Panc1 (cell line): ENCODE measurements at regions not wholly inside any gene's neighbourhood (a gene's known extent, or its start where the extent isn't known, plus 50 kb on each side); places are given as distances from the start of the nearest gene placed in this dataset.

Experiments used
- ATAC-seq: fragments of 200-7000 bp; cut with Tn5 transposase; 2 replicates; pipeline ENCODE4 v1.9.1; 2020; ENCODE audit warnings: mild to moderate bottlenecking, moderate library complexity
- BruUV-seq: library from RNA; stranded (reverse); fragments of 400-500 nt; replicated peaks from 2 replicates; lab custom pipeline; 2021; lab: Mats Ljungman, UMichigan
- CTCF ChIA-PET: fragments of 300-600 bp; sonication (Branson Sonifier 250); formaldehyde crosslinking; loops from one replicate; lab custom pipeline; 2022; ENCODE audit warnings: antibody characterized with exemption; lab: Charles Lee
- POLR2A ChIA-PET: fragments of 300-600 bp; sonication (Branson Sonifier 250); formaldehyde crosslinking; loops from one replicate; lab custom pipeline; 2022; ENCODE audit warnings: antibody characterized with exemption; lab: Charles Lee
- DNase-seq: peaks from one replicate; pipeline ENCODE4 v3.0.0-alpha.2; 2010; ENCODE audit warnings: low read depth, low spot score
- H3K27ac ChIP-seq: 2 replicates; pipeline ENCODE4 v1.5.1; 2011; ENCODE audit warnings: mild to moderate bottlenecking, low read length, inconsistent platforms
- H3K27me3 ChIP-seq: fragments of 200-500 bp; sonication (Bioruptor generic); 2 replicates; pipeline ENCODE4 v1.6.0; 2014; ENCODE audit warnings: low read length, inconsistent platforms; ENCODE audit not compliant: control insufficient read depth, insufficient read depth
- H3K36me3 ChIP-seq: fragments of 200-500 bp; sonication (Bioruptor generic); 2 replicates; pipeline ENCODE4 v1.5.1; 2014; ENCODE audit warnings: inconsistent platforms, mild to moderate bottlenecking, low read length, moderate library complexity; ENCODE audit not compliant: control insufficient read depth, insufficient read depth
- H3K4me1 ChIP-seq: 2 replicates; pipeline ENCODE4 v1.5.1; 2011; ENCODE audit warnings: inconsistent platforms, mild to moderate bottlenecking, low read length, moderate library complexity; ENCODE audit not compliant: control insufficient read depth, insufficient read depth
- H3K4me3 ChIP-seq, 2 experiments: 2 replicates each; pipeline ENCODE4 v1.5.1; 2011 to 2012; ENCODE audit warnings: low read depth in 2 of 2, low read length in 2 of 2, mild to moderate bottlenecking in 2 of 2, inconsistent platforms in 1 of 2, moderate library complexity in 1 of 2
- H3K9me3 ChIP-seq: fragments of 200-500 bp; sonication (Bioruptor generic); 2 replicates; pipeline ENCODE4 v1.5.1; 2014; ENCODE audit warnings: low read depth, mild to moderate bottlenecking, inconsistent platforms, low read length, moderate library complexity; ENCODE audit not compliant: control insufficient read depth, insufficient read depth
- POLR2AphosphoS5 ChIP-seq: IDR thresholded peaks from 2 replicates; pipeline ENCODE4 v1.6.1; 2012; ENCODE audit warnings: mild to moderate bottlenecking, low read depth, low read length, moderate library complexity
- SIN3A ChIP-seq: IDR thresholded peaks from 2 replicates; pipeline ENCODE4 v1.6.1; 2012; ENCODE audit warnings: low read depth, mild to moderate bottlenecking, low read length, moderate library complexity, borderline replicate concordance; ENCODE audit not compliant: insufficient read depth
- TCF7L2 ChIP-seq: IDR thresholded peaks from 2 replicates; pipeline ENCODE4 v1.6.1; 2011; ENCODE audit warnings: mild to moderate bottlenecking, low read depth, low read length, inconsistent platforms
- in situ Hi-C: cut with HindIII; loops from 2 replicates; pipeline ENCODE4 v1.10.0; 2016; ENCODE audit warnings: low sequenced_read_pairs, low pct_unique_long_range_greater_than_20kb
- intact Hi-C: fragments of 100-400 bp; cut with micrococcal nuclease; formaldehyde crosslinking; loops from one replicate; pipeline ENCODE4 v1.10.0; 2022; ENCODE audit not compliant: unreplicated experiment
- TF ChIP-seq, protein P1 (sequence below): fragments of 450-650 bp; IDR thresholded peaks from 2 replicates; pipeline ENCODE4 v1.5.1; 2017; ENCODE audit warnings: mild to moderate bottlenecking
- TF ChIP-seq, protein P2 (sequence below), 2 experiments: IDR thresholded peaks; 2 replicates each; pipeline ENCODE4 v1.6.1; 2011 to 2012; ENCODE audit warnings: low read depth in 2 of 2, control low read depth in 1 of 2, low read length in 1 of 2, mild to moderate bottlenecking in 1 of 2, moderate library complexity in 1 of 2; ENCODE audit not compliant: insufficient read depth in 1 of 2

DNA sequence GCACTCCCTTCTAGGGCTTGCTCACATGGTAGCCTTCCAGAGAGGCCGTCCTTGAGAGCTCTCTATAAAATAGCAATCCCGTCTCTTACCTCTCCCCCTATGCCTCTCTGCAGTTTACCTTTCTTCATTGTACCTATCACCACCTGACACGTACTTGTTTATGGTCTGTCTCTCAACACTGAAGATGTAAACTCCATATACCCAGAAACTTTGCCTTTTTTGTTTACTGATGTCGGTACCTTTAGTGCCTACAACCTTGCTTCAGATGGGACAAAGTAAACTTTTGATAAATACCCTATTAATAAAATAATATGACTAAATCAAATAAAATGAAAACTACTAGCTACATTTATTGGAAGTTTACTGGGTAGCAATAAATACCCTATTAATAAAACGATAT is 220.6 kb downstream of the GPAM start:
- TF ChIP-seq, protein P1, sequence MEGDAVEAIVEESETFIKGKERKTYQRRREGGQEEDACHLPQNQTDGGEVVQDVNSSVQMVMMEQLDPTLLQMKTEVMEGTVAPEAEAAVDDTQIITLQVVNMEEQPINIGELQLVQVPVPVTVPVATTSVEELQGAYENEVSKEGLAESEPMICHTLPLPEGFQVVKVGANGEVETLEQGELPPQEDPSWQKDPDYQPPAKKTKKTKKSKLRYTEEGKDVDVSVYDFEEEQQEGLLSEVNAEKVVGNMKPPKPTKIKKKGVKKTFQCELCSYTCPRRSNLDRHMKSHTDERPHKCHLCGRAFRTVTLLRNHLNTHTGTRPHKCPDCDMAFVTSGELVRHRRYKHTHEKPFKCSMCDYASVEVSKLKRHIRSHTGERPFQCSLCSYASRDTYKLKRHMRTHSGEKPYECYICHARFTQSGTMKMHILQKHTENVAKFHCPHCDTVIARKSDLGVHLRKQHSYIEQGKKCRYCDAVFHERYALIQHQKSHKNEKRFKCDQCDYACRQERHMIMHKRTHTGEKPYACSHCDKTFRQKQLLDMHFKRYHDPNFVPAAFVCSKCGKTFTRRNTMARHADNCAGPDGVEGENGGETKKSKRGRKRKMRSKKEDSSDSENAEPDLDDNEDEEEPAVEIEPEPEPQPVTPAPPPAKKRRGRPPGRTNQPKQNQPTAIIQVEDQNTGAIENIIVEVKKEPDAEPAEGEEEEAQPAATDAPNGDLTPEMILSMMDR, result no peak
- TF ChIP-seq, protein P2, sequence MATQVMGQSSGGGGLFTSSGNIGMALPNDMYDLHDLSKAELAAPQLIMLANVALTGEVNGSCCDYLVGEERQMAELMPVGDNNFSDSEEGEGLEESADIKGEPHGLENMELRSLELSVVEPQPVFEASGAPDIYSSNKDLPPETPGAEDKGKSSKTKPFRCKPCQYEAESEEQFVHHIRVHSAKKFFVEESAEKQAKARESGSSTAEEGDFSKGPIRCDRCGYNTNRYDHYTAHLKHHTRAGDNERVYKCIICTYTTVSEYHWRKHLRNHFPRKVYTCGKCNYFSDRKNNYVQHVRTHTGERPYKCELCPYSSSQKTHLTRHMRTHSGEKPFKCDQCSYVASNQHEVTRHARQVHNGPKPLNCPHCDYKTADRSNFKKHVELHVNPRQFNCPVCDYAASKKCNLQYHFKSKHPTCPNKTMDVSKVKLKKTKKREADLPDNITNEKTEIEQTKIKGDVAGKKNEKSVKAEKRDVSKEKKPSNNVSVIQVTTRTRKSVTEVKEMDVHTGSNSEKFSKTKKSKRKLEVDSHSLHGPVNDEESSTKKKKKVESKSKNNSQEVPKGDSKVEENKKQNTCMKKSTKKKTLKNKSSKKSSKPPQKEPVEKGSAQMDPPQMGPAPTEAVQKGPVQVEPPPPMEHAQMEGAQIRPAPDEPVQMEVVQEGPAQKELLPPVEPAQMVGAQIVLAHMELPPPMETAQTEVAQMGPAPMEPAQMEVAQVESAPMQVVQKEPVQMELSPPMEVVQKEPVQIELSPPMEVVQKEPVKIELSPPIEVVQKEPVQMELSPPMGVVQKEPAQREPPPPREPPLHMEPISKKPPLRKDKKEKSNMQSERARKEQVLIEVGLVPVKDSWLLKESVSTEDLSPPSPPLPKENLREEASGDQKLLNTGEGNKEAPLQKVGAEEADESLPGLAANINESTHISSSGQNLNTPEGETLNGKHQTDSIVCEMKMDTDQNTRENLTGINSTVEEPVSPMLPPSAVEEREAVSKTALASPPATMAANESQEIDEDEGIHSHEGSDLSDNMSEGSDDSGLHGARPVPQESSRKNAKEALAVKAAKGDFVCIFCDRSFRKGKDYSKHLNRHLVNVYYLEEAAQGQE (IDR thresholded peaks at IDR 0.05; ENCODE audit: insufficient read depth in 1 of 2, low read depth in 2 of 2, low read length in 1 of 2), result no peak
- TF ChIP-seq POLR2AphosphoS5 (no peak), TCF7L2 (no peak), SIN3A (no peak)
- ATAC-seq, result no peak
- in situ Hi-C loops (no loop called here), intact Hi-C loops (no loop called here)
- no peaks in the 10 kb centered on the region for H3K9me3 ChIP-seq
- CTCF ChIA-PET, result no interaction called here
- no TSS peak for BruUV-seq
- H3K4me3 ChIP-seq, result no peak overlapping the region
- no peaks in the 10 kb centered on the region for H3K36me3 ChIP-seq
- no peaks in the 10 kb centered on the region for H3K27me3 ChIP-seq
- POLR2A ChIA-PET, result no interaction called here
- H3K4me1 ChIP-seq, result no peaks in the 10 kb centered on the region
- no peak for DNase-seq
- H3K27ac ChIP-seq, result no peak overlapping the region

DNA sequence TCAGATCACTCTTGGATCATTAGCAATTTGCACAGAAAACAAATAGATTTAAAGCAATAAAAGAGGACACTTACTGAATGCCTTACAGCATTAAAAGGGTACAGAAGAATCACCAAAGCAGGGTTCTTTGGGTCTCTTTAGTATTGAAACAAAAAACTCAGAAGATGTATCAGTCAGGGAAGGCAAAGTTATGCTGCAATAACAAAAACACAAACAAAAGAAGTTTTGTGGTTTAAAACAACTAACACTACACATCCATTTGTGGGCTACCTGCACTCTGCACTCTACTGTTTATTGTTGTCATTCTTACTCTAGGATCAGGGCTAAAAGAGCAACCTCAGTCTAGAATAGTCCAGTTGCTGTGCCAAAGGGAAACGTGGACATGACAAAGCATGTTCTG is 216.4 kb downstream of the GPAM start:
- H3K36me3 ChIP-seq, result no peaks in the 10 kb centered on the region
- TF ChIP-seq, protein P1, result no peak
- TF ChIP-seq SIN3A (no peak), TCF7L2 (no peak), POLR2AphosphoS5 (no peak)
- TF ChIP-seq, protein P2 (IDR thresholded peaks at IDR 0.05; ENCODE audit: insufficient read depth in 1 of 2, low read depth in 2 of 2, low read length in 1 of 2), result no peak
- no peak overlapping the region for H3K27ac ChIP-seq
- ChIA-PET POLR2A (no interaction called here), CTCF (no interaction called here)
- H3K27me3 ChIP-seq, result no peaks in the 10 kb centered on the region
- in situ Hi-C loops (no loop called here), intact Hi-C loops (no loop called here)
- DNase-seq (no peak), ATAC-seq (no peak)
- H3K4me3 ChIP-seq, result no peak overlapping the region
- H3K9me3 ChIP-seq, result no peaks in the 10 kb centered on the region
- no peaks in the 10 kb centered on the region for H3K4me1 ChIP-seq
- BruUV-seq, result no TSS peak
